A673 (cell line): ENCODE measurements at regions not wholly inside any gene's neighbourhood (a gene's known extent, or its start where the extent isn't known, plus 50 kb on each side); places are given as distances from the start of the nearest gene placed in this dataset.

Experiments
- EZH2 ChIP-seq: fragments of 200-600 bp; sonication (generic); IDR thresholded peaks from 2 replicates; pipeline ENCODE4 v1.6.1; 2017; ENCODE audit warnings: borderline replicate concordance, low read depth, mild to moderate bottlenecking, mixed read lengths, antibody characterized with exemption, low read length; ENCODE audit not compliant: poor library complexity, severe bottlenecking
- TF ChIP-seq, protein P1 (sequence below): fragments of 300-800, 200-600 bp; sonication (generic); conservative IDR thresholded peaks from 2 replicates; pipeline ENCODE4 v1.5.1; 2017; ENCODE audit warnings: low read depth, mild to moderate bottlenecking, antibody characterized with exemption, low read length, moderate library complexity, mixed read lengths

DNA sequence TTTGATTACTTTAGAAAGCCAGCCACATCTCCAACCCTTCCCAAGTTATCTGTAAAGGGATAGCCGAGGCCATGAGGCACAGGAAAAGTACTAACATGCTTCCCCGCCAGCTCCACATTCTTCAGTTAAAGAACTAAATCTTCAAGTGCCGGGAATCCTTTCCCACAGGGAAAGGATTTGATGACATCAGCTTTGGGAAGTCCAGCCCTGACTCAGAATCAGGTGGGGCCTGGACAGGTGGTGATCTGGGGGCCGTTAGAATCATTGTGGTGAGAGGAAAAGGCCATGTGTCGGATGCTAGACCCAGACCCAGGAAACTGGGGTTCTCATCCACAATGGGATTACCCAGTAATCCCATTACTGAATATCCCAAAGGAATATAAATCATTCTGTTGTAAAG lies 580.0 kb downstream of the QKI start:
- TF ChIP-seq, protein P1, sequence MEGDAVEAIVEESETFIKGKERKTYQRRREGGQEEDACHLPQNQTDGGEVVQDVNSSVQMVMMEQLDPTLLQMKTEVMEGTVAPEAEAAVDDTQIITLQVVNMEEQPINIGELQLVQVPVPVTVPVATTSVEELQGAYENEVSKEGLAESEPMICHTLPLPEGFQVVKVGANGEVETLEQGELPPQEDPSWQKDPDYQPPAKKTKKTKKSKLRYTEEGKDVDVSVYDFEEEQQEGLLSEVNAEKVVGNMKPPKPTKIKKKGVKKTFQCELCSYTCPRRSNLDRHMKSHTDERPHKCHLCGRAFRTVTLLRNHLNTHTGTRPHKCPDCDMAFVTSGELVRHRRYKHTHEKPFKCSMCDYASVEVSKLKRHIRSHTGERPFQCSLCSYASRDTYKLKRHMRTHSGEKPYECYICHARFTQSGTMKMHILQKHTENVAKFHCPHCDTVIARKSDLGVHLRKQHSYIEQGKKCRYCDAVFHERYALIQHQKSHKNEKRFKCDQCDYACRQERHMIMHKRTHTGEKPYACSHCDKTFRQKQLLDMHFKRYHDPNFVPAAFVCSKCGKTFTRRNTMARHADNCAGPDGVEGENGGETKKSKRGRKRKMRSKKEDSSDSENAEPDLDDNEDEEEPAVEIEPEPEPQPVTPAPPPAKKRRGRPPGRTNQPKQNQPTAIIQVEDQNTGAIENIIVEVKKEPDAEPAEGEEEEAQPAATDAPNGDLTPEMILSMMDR: no peak
- no peak for TF ChIP-seq EZH2
